HG03139 (cell line): ENCODE measurements at regions not wholly inside any gene's neighbourhood (a gene's known extent, or its start where the extent isn't known, plus 50 kb on each side); places are given as distances from the start of the nearest gene placed in this dataset.
"Not testable (repeated sequence)": the region's sequence is repeated elsewhere in the genome, so short reads cannot be mapped to it uniquely, and the experiment has no call there.

Experiments used
- ATAC-seq: cut with Tn5 transposase; IDR thresholded peaks from one replicate; pipeline ENCODE4 v1.9.1; 2021; ENCODE audit not compliant: unreplicated experiment

DNA sequence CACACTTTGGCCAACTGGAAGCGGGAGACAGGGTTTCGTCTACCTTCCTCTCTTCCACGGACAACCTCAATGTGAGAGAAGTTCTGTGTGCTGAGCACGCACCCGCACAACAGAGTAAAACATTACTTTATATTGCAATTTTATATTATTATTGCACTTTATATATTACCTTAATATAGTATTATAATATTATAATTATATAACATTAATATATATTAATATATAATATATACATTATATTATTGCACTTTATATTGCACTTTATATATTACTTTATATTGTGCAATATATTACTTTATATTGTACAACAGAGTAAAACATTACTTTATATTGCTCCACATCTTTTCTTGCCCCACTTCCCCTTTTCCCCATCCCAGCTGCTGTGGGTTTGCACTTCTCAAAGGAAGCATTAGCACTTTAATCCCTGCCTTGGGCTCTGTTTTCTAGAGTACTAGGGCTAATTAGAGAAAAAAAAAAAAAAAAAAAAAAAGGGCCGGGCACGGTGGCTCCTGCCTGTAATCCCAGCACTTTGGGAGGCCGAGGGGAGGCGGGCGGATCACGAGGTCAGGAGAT is 76.4 kb upstream of the SLC4A7 start:
- no peak for ATAC-seq

DNA sequence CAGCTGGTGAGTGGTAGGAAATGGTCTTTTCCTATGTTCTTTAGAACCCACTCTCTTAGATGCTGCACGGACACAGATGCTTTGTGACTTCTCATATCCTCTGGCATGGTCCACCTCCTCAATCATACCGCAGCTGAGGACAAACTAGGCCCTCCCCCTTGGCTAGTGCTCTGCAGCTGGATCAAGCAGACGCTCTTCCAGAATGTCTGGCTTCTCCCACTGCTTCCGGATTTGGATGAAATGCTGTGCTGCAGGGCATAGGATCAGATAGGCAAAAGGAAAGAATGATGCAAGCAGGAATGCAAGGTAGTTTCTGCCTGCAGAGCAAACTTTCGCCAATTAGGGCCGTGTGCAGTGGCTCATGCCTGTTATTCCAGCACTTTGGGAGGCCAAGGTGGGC is 75.7 kb upstream of the SLC4A7 start:
- ATAC-seq: no peak

DNA sequence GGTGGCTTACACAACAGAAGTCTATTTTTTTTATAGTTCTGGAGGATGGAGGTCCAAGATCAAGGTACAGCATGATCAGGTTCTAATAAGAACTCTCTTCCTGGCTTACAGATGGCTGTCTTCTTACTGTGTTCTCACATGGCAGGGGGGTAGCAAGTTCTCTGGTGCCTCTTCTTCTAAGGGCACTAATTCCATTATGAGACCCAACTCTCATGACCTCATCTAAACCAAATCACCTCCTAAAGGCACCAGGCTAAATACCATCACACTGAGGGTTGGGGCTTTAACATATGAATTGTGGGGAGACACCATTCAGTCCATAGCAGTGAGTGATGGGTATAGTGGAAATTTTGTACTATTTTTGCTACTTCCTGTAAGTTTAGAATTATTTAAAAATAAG is 75.2 kb upstream of the SLC4A7 start:
- ATAC-seq: no peak

DNA sequence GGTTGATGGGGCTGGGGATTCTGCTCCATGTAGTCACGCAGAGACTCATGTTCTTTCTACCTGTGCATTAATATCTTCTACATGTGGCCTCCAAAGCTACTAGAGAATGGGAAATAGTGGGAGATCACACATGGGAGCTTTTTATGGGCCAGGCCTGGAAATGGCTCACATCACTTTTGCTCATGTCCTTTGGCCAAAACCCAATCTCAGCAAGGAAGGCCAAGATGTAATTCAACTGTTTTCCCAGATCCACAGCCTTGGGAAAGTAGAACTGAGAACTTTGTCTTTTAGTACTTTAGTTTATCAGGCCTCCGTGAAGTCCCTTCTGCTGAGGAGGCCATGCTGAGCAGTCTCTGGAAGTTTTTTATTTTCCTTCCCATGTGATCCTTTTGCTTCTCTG is 73.2 kb upstream of the SLC4A7 start:
- ATAC-seq: no peak

DNA sequence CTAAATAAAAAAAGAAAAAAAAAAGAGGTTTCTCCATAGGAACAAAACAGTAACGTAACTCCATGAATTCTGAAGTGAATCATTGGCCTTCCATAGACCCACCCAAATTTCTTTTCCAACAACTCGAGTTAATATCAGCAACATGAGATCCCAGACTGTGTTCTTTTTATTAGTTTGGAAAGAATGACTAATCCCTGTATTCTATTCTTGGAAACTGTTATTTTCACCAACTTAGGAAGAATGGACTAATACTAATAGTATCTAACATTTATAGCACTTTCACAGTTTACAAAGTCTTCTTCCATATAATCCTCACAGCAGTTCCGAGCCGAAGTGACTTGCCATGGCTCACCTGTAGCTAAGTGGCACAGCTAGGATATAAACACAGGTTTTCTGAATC is 72.7 kb upstream of the SLC4A7 start:
- no peak for ATAC-seq

DNA sequence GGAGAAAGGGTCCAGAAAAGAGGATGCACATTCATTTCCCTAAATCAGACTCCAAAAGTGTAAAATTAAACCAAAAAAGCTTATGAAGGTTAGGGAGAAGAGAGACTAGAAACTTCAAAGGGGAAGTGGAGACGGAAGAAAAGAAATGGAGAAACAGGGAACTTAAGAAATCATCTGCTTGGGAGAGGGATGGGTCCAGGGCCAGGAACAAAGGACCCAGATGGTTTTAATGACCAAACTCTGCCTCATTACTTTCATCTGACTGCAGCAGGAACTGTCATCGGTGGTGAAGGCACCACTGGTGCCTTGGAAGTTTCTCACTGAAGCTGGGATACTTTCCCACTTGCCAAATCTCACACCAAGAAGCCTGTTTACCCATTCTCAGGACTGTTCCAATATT is 70.5 kb upstream of the SLC4A7 start:
- no peak for ATAC-seq

DNA sequence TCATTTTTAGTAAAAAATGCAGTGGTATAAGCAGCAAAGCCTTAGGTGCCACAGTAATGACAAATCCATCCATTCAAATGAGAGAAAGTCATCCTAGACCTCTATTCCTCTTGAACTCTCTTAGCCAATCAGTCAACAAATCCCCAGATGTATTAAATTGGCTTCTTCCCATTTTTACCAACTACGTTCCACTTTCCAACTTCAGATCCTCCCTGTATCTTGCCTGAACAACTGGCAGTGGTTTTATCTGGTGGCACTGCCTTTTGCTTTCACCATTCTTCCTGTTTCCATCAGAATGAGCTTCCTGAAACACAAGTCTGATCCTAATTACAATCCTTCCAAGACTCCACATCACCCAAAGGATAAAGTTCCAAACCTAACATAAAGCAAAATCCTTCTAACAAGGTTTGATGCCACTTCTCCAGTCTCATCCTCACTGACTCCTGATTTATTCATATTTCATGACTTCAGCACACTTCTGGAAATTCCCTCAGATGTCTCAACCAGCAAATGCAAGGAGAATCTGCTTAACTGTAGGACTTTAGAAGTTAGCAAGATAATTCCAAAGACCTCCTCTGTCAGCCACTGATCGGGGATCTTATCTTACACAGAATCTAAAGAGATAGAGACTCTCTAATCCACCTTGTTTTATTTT is 69.8 kb upstream of the SLC4A7 start:
- ATAC-seq: no peak

DNA sequence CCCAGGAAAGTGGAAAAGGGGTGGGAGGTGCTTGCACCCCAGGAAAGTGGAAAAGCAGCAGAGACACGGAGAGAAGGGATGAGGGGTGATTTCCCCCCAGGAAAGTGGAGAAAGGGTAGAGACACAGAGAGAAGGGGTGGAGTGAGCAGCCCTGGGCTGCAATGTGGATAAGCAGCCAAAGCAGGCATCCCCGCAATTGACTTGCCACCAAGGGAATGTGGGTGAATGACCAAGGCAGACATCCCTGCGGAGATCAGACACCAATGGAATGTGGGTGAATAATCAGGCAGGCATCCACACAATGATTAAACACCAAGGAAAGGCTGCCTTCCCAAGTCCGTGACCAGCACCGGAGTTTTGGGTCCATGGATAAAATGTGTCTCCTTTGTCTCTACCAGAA is 68.5 kb upstream of the SLC4A7 start:
- not testable (repeated sequence) for ATAC-seq

DNA sequence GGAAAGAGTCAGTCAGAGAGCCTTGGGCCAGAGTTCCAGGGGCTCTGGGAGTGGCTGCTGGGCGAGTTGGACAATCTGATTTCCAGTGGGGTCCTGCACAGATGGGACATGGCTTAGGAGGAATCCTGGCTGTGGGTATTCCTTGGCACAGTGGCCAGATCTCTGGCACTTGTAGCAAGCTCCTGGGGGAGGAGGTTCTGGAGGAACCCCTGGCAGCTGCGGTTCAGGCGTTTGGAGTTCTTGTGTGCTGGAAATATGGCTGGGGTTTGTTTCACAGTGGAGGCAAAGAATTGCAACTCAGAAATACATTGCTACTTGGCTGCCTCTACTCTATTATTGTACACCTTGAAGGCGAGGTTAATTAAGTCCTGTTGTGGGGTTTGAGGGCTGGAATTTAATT is 67.2 kb upstream of the SLC4A7 start:
- ATAC-seq: not testable (repeated sequence)

DNA sequence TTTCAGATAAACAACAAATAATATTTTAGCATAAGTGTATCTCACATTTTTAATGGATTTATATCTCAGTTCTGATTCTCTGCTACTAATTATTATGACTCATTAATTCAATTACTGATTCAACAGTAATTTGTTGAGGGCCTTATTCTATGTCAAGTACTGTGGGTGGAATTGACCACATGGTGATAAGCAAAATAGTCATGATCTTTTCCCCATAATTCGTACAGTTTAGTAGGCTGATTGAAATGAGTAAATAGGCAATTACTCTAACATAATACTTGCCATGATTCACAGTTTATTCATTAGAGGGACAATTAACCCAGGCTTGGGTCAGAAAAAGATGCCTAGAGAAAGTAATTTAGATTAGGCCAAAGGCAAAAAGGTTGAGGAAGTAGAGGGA is 60.9 kb upstream of the SLC4A7 start:
- no peak for ATAC-seq

DNA sequence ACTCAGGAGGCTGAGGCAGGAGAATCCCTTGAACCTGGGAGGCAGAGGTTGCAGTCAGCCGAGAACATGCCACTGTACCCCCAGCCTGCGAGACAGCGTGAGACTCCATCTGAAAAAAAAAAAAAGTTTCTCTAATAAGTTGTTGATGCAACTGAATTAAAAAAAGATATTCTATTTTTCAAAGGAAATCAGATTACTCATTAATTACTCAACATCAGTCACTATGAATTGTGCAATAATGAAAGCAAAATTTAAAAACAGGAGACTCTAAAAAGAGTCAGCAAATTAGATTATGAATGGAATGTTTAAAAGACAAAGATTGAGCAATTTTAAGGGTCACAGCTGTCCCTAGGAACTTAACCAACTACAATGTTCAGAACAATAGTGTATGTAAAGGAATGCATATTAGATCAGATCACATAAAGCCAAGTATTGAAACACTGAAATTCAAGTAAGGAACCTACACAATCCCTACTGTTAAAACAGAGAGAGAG is 60.2 kb upstream of the SLC4A7 start:
- no peak for ATAC-seq

DNA sequence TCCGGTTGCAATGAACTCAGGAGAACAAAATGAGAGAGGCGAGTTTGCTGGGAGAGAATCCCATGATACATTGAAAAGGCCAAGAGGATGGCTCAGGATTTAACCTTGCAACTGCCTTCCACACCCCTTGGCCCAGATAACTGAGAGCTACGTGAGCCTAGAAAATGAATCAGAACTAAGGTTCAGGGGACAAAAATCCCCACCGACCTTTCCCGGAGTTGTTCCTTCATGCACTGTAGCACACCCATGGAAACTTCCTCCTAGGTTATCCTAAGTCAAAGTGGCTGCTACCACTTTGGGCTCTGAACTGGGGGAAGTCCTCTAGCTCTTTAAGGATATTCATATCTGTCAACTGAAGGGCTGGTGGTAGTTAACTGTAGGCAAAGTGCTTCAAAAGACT is 58.3 kb upstream of the SLC4A7 start:
- no peak for ATAC-seq

DNA sequence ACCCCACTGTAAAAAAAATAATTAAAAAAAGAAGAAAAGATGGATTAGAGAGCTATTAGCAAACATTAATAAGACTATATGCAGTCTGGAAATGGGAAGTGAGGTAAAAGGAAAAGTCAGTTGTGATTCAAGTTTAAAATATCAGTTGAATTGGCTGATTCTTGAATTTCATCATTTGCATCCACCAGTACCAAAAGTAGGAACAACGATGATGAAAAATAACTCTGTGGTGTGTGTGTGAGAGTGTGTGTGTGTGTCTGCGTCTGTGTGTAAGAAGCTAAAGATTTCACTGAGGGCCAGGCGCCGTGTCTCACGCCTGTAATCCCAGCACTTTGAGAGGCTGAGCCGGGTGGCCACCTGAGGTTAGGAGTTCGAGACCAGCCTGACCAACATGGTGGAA is 56.0 kb upstream of the SLC4A7 start:
- no peak for ATAC-seq

DNA sequence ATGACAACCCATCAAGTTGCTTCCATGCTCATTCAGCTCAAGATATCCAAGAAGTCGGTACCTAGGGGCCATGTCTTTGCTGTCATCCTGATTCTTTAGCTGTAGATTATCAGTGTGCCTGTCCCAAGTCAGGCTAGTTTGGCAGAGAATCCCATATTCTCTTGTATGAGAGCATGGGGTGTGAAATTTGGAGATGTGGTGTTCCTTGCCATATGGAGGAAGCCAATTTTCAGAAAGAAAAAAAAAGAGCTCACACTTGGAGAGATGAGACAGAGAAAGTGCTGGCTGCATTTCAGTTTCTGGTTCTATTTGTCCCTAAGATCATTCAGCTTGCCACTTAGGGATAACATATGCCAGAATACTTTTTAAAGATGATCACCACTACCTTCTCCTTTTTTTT is 52.3 kb upstream of the SLC4A7 start:
- no peak for ATAC-seq

DNA sequence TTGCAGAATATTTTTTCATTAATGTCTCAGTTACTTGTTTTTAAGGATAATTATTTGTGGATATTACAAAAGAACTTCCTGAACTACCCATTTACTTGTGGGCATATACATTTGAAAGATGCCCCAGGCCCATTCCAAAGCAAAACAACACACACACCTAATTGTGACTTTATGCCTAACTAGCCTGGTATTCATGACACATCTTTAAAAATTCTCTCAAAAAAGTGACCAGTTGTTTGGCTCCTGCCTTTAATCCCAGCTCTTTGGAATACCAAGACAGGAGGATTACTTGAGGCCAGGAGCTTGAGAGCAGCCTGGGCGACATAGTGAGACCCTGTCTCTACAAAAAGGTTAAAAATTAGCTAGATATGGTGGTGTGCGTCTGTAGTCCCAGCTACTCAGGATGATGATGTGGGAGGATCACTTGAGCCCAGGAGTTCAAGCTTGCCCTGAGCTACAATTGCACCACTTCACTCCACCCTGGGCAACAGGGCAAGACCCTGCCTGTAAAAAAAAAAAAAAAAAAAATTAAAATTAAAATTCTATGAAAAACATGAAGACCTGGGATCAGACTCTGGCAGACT is 51.7 kb upstream of the SLC4A7 start:
- ATAC-seq: no peak

DNA sequence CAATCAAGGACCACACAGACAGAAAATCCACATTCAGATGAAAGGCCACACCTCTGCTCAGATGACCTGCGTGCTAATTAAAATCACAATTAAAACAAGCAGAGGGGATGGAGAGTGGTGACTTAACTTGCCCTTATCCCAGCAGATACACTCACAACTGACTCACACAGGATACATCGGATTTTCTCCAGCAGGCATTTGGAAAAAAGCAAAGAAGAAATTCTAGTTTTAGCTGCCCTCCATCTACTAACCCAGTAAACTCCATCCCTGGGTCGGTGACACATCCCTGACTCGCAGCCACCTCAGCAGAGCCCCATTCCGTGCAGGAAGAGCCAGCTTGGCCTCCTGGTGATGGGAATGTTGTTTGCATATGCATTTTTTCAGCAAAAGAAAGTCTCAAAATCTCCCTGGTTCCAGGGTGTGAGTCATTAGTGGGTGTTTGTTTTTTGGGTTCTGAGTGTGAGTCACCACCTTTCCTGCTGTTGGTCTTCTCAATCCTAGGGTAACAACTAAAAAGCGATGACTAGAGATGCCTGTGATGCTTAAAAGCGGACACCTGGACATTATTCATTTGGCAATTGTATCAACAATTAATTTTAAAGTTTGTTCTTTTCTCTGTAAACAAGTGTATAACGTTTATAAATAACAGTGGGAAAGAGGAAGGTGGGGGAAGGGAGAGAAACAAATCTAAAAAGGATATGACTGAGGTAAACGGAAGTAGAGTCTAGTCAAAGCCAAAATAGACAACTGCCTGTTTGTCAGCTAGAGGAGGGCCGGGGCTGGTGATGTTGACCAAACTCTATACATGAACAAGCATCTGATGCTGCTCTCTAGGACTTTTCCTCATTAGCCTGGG is 49.8 kb upstream of the SLC4A7 start:
- no peak for ATAC-seq
